Fibroblast of skin of back (primary cell): ENCODE measurements at regions not wholly inside any gene's neighbourhood (a gene's known extent, or its start where the extent isn't known, plus 50 kb on each side); places are given as distances from the start of the nearest gene placed in this dataset.

Experiments
- DNase-seq: peaks from one replicate; pipeline ENCODE4 v3.0.0-alpha.2; 2013

DNA sequence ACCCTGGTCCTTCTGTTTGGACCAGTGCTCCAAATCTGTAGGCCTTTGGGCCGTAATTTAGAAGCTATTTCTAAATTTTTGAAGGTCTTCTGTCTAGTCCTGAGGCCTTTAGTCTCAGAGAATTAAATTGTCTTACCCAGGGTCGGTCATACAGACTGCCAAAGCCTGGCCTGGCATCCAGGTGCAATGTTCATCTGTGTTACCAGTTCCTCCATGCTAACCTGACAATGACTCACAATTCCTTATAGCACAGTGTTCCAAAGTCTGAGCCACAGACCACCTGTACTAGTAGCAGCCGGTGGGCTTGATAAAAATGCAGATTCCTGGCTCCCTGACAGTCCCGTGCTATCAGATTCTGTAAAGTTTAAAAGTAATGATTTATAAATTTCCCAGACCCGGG lies 77.7 kb upstream of the MAP4K3 start:
- DNase-seq: no peak

DNA sequence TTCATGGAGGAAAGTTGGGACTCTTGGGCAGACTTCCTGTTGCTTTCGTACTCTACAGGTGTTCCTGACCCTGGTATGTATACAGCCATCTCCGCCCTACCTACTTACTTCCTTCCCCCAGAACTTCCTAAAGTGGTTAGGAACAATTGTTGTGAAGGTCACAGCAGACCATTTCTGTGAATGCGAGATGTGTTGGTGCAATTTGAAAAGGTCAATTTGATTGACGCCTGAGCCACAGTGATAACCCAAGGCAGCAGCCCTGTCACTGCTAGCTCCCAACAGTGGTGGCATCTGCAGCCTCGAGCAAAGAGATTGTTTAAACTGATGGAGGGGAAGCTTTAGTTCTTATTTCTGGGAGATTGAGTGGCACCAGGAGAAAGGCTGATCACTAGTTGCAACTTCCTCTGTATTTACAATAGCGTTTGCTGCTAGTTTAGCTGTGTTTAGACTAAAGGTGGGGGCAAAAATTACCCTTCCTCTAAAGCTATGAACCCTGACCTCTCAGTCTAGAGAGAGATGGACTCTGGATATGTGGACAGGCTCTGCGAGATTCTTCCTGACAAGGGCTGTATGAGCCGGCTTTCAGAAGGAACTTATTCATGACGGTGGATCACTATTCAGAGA lies 78.3 kb upstream of the MAP4K3 start:
- DNase-seq: no peak

DNA sequence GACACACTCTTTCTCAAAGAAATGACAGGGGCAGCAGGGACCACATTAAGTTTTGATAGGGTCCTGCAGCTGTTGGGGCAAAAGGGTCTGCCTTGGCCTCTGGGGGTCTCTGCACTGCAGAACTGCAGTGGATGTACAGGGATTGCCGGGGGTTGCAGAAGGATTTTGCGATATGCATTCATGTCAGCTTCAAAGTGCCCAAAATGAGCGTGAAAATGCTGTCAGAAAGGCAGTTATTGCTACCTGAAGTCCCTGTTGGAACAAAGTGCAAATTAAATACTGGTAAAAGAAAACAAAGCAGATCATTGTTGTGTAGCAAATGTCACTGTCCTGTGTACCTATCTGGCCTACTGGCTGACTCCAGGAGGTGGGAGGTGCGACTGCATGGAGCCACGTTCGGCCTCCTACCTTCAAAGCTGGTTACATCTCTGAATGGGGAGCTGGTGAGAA lies 78.8 kb upstream of the MAP4K3 start:
- DNase-seq: no peak

DNA sequence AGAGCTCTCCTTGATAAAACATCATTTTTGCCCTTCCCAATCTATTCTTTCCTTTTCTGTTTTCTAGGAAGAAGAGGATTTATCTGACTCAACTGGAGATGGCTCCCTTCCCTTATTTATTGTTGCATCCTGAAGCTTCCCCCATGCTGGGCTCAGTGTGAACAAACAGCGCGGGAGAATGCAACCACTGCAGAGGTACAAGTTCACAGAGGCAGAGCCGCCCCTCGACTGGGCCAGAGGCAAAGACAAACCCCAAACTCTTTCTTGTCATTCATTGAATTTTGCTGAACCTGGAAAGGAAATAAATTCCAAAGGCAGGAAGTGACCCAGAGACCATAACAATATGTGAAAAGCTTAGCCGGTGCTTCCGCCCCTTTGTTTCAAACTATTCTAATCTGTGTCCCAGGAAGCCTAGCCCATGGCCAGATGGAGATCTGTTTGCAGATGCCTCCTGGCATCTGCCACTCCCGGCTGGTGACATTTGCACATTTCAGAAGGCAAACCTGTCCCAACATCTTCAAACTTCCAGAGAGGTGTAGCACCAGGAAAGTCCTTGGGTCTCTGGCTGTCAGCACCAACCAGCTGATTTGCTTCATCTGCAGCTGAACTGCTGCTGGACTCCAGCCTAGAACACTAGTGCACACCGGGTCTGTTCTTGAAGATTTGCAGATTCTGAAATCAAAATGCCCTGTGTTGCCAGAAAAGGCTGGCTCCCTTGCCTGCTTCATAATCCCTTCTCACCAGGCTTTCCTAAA lies 79.4 kb upstream of the MAP4K3 start:
- no peak for DNase-seq

DNA sequence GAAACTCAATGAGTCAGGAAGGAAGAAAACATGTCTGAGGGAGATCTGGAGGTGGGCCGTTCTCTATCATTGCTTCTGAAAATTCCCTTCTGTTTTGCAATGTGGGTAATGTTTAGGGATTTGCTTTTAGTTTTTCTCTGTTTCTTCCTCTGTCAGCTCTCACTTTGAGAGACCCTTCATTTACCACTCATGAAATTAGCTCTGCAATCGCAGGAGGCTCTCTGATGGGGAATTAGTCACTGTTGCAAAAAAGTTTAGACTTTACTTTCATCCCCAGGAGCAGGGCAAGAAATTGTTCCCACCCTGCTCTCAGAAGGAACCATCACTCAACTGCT lies 80.0 kb upstream of the MAP4K3 start:
- no peak for DNase-seq

DNA sequence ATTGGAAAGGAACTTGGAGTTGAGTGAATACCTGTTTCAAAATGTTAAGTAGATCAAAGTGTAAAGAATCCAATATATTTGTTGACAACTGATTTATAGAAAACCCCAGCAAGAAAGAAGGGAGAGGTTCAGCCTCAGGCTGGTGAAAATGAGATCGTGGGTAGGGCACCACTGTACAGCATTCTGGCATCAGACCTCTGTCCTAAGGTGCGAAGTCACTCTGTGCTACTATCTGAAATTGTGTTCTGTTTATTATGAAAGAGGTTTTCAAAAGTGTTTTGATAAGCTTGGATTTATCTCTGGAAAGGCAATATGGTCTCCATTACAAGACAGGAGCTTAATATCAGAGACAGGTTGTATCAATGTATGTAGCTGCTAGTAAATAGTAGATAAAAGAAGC lies 80.5 kb upstream of the MAP4K3 start:
- DNase-seq: no peak

DNA sequence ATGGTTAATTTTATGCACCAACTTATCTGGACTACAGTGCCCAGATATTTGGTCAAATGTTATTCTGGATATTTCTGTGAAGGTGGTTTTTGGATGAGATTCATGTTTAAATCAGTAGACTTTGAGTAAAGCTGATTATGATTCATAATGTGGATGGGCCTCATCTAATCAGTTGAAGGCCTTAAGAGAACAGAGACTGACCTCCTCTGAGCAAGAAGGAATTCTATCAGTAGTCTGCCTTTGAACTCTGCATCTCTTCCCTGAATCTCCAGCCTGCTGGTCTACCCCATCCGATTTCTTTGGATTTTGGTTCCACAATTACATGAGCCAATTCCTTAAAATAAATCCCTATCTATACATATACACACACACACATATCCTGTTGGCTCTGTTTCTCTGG lies 82.8 kb upstream of the MAP4K3 start:
- DNase-seq: no peak

DNA sequence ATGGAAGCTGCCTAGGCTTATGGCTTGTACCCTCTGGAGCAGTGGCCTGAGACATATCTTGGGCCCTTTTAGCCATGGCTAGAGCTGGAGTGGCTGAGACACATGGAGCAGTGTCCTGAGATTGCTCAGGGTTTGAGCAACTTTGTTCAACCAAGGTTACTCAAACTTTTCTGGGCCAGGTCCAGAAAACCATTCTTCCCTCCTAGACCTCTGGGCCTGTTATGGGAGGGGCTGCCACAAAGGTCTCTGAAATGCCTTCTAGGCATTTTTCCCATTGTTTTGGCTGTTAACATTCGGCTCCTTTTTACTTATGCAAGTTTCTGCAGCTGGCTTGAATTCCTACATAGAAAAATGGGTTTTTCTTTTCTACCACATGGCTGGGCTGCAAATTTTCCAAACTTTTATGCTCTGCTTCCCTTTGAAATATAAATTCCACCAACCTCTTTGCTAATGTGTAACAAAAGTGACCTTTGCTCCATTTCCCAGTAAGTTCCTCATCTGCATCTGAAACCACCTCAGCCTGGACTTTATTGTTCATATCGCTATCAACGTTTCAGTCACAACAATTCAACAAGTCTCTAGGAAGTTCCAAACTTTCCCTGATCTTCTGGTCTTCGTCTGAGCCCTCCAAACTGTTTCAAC lies 84.9 kb upstream of the MAP4K3 start:
- DNase-seq: no peak

DNA sequence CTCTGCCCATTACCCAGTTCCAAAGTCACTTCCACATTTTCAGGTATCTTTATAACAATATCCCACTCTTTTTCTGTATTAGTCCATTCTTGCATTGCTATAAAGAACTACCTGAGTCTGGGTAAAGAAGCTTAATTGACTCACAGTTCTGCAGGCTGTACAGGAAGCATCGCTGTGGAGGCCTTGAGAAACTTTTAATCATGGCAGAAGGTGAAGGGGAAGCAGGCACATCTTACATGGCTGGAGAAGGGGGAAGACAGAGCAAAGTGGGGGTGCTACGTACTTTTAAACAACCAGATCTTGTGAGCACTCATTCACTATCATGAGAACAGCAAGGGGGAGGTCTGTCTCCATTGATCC lies 85.4 kb upstream of the MAP4K3 start:
- DNase-seq: no peak

DNA sequence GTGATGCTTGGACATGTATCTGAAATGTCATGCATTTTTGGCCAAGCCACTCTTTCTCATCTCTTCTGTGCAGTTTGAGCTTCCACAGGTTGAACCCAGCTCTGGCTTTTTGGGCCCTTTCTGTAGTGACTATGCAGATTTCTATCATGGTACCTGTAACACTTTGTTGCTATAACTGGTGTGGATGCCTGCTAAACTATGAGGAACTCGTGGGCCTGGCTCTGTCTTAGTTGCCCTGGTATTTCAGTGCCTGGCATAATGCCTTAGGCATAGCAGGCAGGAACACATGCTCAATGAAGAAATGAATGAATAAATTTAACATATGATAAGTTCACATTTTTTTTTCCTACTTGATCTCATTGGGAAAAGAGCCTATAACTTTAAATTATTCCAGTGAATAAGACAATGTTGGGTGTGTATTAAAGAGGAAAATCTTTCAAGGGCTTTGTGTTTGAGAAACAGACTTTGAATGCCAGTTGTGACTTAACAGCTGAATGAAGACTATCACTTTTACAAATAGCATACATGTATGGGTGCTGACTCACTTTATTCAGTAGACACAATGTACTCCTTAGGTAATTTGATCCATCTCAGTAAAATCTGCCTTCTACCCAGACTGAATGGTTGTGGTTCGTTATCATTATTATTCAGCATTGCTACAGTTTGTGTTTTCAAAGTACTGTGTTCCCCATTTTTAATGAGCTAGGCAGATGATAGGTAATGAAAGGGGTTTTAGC lies 86.4 kb upstream of the MAP4K3 start:
- peak; percentile 93 for DNase-seq

DNA sequence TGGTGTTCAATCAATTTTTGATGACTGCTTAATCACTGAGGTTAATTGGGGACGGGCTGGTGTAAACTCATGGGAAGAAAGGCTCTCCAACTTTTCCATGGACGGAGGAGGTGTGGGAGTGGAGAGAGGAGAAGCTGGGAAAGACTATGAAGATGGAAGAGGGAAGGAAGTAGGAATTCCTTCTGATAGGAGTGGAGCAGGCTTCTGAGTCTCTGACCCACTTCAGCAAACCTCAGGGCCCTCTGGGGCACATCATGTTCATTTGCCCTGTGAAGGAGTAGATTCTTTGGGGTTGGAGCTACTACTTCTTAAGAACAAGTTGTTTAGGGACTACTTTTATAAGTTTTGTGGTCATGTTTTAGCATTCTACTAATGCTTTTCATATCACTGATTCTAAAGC lies 87.0 kb upstream of the MAP4K3 start:
- peak; percentile 37 for DNase-seq

DNA sequence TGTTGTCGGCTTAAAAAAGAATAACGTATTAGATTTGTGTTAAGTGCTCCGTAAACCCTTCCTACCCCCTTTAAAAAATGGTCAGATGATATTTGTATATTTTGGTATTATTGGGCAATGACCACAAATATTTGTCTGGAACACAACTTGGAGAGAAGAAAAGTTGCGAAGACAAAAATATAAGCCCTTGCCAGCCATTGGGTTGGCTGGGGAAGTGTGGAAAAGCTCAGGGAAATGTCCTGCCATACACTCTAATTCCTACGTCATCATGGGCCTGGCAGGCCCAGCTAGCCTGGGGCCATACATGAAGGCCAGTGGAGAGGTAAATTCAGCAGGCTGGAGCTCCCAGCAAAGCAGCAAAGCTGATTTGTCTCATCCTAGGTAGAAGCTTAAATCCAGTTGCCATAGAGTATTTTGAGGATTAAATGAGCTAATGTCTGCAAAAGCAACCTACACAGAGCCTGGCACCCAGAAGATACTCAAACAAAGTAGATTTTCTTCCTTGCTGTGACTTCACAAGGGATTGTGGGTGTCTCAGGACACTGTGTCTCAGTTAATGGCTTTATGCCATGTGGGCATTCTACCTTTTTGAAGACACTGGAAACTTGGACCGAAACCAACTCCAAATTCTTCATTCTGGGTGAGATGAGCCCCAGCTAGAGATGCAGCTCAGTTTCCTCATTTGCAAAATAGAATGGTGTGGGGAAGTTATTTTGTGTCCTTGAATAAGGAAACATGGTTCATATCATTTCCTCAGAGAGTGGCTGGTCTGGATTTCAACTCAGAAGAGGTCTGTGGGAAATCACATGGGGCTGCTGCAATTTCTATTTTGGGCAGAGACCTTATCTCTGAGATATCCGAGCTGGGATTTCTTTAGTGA lies 87.9 kb upstream of the MAP4K3 start:
- DNase-seq: no peak

DNA sequence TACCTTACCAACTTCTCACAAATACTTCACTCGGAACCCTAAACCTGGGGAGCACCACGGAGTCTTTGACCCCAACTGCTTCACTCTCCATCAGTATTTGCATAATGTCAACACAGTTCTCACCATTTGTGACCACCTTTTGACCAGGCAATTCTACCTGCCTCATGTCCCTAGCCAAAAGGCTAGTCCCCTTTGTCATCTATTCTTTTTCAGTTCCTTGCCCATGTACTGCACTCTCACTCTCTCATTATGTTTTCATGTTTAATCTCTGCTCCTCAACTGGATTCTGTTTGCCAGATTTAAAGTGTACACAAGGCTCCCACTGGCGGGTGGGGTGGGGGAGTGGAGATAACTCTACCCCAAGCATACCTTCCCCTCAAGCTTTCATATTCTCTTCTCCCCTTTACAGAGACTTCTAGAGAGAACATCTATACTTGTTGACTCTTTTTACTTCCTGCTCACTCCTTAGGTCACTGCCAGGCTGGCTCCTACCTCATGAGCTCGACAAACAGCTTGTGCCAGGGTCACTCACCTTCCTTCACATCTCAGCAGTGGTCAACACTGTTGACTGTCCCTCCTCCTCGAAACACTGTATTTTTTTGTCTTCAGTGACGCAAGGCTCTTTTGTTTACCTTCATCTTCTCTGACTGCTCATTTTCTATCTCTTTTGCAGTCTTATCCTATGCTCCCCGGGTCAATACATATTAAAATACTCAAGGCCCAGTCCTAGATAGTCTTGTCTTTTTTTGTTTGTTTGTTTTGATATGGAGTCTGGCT lies 88.7 kb upstream of the MAP4K3 start:
- no peak for DNase-seq

DNA sequence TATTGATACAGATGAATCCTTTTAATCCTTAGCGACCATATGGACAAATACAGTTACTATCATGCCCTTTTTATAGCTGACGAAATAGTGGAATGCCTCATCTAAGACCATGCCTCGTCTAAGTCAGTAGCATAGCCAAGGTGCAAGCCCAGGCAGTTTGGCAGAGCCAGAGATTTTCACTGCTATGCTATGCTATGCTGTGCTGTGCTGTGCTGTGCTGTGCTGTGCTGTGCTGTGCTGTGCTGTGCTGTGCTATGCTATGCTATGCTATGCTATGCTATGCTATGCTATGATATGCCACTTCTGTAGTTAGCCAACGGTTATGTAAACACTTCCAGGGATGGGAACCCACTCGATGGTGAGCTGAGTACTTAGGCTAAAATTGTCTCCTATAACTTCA lies 91.6 kb upstream of the MAP4K3 start:
- no peak for DNase-seq

DNA sequence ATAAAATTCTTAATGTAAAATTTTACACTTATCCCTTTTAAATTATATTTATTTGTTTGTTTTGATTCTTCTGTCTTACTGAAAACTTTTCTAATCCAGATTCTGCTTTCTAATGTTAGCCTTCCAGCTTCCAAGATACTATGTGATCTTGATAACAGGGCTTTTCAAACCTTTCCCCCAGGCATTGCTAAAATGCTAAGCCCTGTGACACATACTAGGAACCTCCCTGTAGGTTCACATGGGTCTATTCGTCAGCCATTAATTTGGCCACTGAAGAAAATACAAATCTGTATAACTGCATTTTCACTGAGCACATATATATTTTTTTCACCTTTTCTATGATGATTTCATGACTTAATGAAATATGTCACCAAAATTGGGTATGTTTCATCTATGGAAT lies 92.8 kb upstream of the MAP4K3 start:
- no peak for DNase-seq

DNA sequence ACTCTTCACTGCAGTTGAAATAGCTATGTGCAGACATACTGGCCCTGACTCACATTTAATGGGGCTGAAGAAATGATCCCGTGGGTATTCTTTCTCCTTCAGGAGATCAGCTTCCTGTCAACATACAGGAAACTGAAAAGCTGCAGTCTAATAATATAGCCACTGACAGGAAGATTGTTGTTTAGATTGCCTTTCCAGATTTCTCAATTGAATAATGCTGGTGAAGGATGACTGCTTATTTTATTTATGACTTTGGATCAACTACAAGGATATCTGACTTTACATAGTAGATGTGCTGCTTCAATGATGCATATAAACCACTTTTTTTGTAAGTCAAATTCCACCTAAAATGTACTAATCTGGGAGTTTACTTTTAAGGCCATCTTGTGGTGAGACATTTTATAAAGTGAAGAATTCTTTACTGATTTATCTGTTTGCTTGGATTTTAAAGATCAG lies 93.4 kb upstream of the MAP4K3 start:
- peak; percentile 83 for DNase-seq

DNA sequence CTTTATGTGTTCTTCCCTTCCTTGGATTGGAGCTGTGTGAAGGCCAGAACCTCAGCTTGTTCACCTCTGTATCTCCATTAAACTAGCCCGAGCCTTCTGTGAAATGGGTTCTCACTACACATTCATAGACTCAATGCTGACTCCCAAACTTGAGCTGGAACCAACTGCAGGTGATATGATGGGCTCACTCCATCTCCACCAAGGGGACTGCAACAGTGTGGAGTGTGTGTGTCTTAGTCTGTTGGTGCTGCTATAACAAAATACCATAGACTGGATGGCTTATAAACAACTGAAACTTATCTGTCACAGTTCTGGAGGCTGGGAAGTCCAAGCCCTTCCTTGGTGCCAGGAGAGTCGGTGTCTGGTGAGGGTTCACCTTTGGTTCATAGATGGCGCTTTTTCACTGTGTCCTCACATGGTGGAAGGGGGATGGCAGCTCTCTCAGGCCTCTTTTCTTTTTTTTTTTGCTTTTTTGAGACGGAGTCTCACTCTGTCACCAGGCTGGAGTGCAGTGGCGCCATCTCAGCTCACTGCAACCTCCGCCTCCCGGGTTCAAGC lies 94.2 kb upstream of the MAP4K3 start:
- no peak for DNase-seq

DNA sequence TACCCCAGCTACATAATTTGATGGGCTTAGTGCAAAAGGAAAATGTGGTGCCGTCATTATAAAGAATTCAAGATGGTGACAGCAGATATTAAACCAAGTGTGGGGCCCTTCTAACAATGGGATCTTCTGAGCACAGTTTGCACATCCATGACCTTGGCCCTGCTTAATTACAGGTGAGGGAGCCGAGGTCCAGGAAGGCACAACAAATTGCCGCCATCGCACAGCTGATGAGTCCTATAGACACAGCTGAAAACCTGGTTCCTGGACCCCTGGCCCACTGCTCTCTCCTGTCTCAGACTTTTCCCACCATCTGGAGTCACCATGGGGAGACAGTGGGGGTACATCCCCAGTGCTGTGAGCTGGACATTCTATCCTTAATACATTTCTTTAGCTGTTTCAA lies 95.8 kb upstream of the MAP4K3 start:
- no peak for DNase-seq

DNA sequence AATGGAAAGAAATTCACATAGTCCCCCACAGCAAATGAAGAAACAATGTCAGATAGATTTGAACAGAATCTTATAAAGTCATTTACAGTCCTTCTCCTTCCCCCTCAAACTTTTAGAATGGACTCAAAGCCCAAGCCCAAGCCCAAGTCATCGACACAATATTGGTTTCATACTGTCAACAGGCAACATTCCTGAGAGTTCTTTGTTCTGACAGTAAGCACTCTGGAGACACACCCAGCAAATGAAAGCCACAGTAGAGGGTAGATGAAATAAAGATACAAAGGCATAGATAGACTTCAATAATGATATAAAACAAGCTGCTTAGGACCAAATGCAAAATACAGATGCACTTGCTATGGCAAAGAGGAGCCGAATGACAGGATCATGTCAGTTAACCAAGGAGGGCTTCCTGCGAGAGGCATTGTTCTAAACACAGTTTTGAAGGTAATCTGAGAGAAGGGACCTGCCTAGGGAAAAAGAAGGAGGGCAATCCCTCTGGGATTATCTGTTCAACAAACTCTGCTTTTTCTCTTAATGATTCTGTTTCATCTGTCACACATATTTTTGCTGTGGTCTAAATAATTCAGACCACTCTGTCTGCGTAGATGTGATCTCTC lies 97.1 kb upstream of the MAP4K3 start:
- DNase-seq: peak; percentile 27

DNA sequence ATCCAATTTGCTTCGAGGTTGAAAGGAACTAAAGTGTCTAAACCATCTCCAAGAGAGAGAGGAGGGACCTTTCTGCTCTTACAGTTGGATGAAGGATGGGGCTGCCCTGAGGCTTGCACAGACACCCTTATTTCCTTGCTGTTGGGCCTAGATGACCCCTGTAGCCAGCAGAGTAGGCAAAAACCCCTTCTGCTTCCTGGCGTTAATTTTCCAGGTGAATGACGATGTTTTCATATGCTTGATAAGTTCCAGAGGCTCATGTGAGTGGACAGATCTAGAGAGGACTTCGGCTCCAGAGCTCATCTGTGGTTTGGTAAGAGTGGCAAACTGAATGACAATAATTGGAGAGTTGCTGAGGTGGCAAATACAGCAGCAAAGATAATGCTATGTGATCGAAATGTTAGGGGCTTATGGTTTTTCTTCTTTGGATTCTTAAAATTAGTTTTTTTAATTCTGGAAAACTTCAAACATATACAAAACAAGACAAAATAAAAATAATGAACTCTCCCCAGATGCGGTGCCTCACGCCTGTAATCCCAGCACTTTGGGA lies 98.6 kb upstream of the MAP4K3 start:
- DNase-seq: no peak

DNA sequence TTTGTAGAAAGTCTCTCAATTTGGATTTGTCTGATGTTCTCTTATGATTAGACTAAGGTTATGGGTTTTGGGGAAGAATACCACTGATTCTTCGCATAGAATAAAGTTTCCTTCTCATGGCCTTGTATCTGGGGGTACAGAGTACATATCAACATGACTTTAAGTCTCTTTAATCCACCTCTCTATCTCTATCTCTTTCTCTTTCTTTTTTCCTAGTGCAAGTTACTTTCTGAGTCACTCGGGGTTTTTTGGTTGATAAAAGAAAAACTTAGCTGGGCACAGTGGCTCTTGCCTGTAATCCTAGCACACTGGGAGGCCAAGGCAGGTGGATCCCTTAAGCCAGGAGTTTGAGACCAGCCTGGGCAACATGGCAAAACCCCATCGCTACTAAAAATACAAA lies 100.1 kb upstream of the MAP4K3 start:
- DNase-seq: no peak
